ENCODE measurements at regions not wholly inside any gene's neighbourhood (a gene's known extent, or its start where the extent isn't known, plus 50 kb on each side); places are given as distances from the start of the nearest gene placed in this dataset.

DNA sequence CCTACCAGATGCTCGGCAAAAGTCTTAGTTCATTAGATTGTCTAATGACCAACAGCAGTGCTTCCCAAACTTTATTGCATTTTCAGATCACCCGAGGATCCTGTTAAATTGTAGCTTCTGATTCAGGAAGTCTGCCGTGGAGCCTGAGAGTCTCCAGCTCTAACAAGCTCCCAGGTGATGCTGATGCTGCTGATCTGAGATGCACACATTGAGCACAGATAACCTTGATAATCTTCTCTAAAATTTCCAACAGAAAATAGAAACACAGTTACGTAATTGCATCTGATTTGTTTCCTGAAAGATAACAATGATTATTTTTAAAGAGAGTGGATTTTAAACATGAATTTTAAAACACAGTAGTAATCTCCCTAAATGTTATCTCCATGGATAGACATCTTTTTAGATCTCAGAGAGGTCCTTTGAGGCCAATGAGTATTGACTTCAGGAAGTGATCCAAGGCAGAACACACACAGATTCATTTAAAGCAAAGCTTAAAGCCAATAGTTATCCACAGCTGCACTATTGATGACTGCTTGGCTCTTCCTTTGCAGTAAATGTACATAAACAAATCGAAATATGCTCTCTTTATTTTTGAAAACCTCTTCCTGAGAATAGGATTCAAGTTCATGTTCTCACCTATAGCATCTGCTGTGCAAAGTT, 122.8 kb upstream of the TNPO1 start:
- intact Hi-C loops (cut with micrococcal nuclease; ENCODE audit: unreplicated experiment), result no loop called here
- no TSS peak for BruUV-seq (replicated peaks)

GRCh38 chr5:72692651-72693442, 123.6 kb upstream of the TNPO1 start:
- no peaks in the 10 kb centered on the region for H3K9me3 Mint-ChIP-seq (ENCODE audit: low read depth, unreplicated experiment)
- intact Hi-C loops (cut with micrococcal nuclease; ENCODE audit: unreplicated experiment), result no loop called here
- CTCF ChIA-PET, result no interaction called here

More for the DNA sequence above, 122.8 kb upstream of the TNPO1 start:
- Mint-ChIP-seq H3K4me3 (ENCODE audit: low read depth, unreplicated experiment) (no peak overlapping the region), H3K4me1 (ENCODE audit: low read depth, unreplicated experiment) (no peaks in the 10 kb centered on the region), H3K27me3 (ENCODE audit: unreplicated experiment) (peaks cover 42% of the 10 kb centered on the region), H3K36me3 (ENCODE audit: insufficient read depth, unreplicated experiment) (no peaks in the 10 kb centered on the region), H3K27ac (ENCODE audit: unreplicated experiment) (no peak overlapping the region), H3K9me3 (ENCODE audit: low read depth, unreplicated experiment) (no peaks in the 10 kb centered on the region)
- no peak for DNase-seq
- TF ChIP-seq CTCF (IDR thresholded peaks at IDR 0.05; ENCODE audit: unreplicated experiment), result no peak
- CTCF ChIA-PET, result no interaction called here

DNA sequence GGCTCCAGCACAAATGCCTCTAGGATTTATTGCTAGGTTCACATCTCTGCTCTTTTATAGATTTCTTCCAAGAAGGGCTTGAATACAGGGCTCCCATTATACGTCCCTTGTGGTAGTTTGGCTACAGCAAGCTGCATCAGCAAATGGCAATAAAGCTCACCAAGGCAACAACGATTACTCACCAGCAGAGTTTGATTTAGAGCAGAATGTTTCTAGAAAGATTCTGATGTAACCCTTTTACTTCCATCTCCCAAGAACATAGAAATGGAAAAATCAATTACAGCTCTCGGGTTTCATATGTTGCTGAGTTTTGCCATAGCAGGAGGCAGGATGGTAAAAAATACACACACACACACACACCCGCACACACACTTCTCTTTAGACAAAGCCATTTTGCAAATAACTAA, 124.2 kb upstream of the TNPO1 start:
- H3K36me3 Mint-ChIP-seq (ENCODE audit: insufficient read depth, unreplicated experiment), result no peaks in the 10 kb centered on the region
- no peak overlapping the region for H3K4me3 Mint-ChIP-seq (ENCODE audit: low read depth, unreplicated experiment)
- DNase-seq, result no peak
- intact Hi-C loops (cut with micrococcal nuclease; ENCODE audit: unreplicated experiment), result no loop called here
- H3K27ac Mint-ChIP-seq (ENCODE audit: unreplicated experiment), result no peak overlapping the region
- H3K9me3 Mint-ChIP-seq (ENCODE audit: low read depth, unreplicated experiment), result no peaks in the 10 kb centered on the region
- no peaks in the 10 kb centered on the region for H3K4me1 Mint-ChIP-seq (ENCODE audit: low read depth, unreplicated experiment)
- no TSS peak for BruUV-seq (replicated peaks)
- H3K27me3 Mint-ChIP-seq (ENCODE audit: unreplicated experiment), result peaks cover 42% of the 10 kb centered on the region
- CTCF ChIA-PET, result no interaction called here
- TF ChIP-seq CTCF (IDR thresholded peaks at IDR 0.05; ENCODE audit: unreplicated experiment), result no peak

More at GRCh38 chr5:72692651-72693442, 123.6 kb upstream of the TNPO1 start:
- BruUV-seq (replicated peaks), result no TSS peak
- DNase-seq, result no peak
- H3K36me3 Mint-ChIP-seq (ENCODE audit: insufficient read depth, unreplicated experiment), result no peaks in the 10 kb centered on the region
- H3K4me3 Mint-ChIP-seq (ENCODE audit: low read depth, unreplicated experiment), result no peak overlapping the region
- H3K4me1 Mint-ChIP-seq (ENCODE audit: low read depth, unreplicated experiment), result no peaks in the 10 kb centered on the region
- H3K27ac Mint-ChIP-seq (ENCODE audit: unreplicated experiment), result no peak overlapping the region
- H3K27me3 Mint-ChIP-seq (ENCODE audit: unreplicated experiment), result peaks cover 42% of the 10 kb centered on the region
- TF ChIP-seq CTCF (IDR thresholded peaks at IDR 0.05; ENCODE audit: unreplicated experiment), result no peak

- DNase-seq, result no peak
- CTCF ChIA-PET, result no interaction called here
- Mint-ChIP-seq H3K27ac (ENCODE audit: unreplicated experiment) (no peak overlapping the region), H3K4me1 (ENCODE audit: low read depth, unreplicated experiment) (no peaks in the 10 kb centered on the region), H3K36me3 (ENCODE audit: insufficient read depth, unreplicated experiment) (no peaks in the 10 kb centered on the region), H3K4me3 (ENCODE audit: low read depth, unreplicated experiment) (no peak overlapping the region), H3K9me3 (ENCODE audit: low read depth, unreplicated experiment) (no peaks in the 10 kb centered on the region), H3K27me3 (ENCODE audit: unreplicated experiment) (peaks cover 42% of the 10 kb centered on the region)
- no TSS peak for BruUV-seq (replicated peaks)
- no peak for TF ChIP-seq CTCF (IDR thresholded peaks at IDR 0.05; ENCODE audit: unreplicated experiment)
- intact Hi-C loops (cut with micrococcal nuclease; ENCODE audit: unreplicated experiment), result no loop called here
These were observed 124.7 kb upstream of the TNPO1 start for GRCh38 chr5:72691751-72692150.
